ENCODE measurements at regions not wholly inside any gene's neighbourhood (a gene's known extent, or its start where the extent isn't known, plus 50 kb on each side); places are given as distances from the start of the nearest gene placed in this dataset.

- DNase-seq = no peak
Measured at GRCh38 chr6:110537208-110538123, 61.1 kb upstream of the SLC22A16 start.

- no peak for DNase-seq
Measured at GRCh38 chr6:110534731-110535492, 58.5 kb upstream of the SLC22A16 start.

- no peak for DNase-seq
Measured at GRCh38 chr6:110532431-110532830, 56.0 kb upstream of the SLC22A16 start.

GRCh38 chr6:110530671-110531070 is 54.3 kb upstream of the SLC22A16 start:
- no peak for DNase-seq

- no peak for DNase-seq
Measured at GRCh38 chr6:110529907-110530306, 53.5 kb upstream of the SLC22A16 start.

- no peak for DNase-seq
Measured at GRCh38 chr6:110529355-110529754, 52.9 kb upstream of the SLC22A16 start.

- DNase-seq = no peak
Measured at GRCh38 chr6:110528930-110529325, 52.5 kb upstream of the SLC22A16 start.

- no peak for DNase-seq
Measured at GRCh38 chr6:110528101-110528929, 51.9 kb upstream of the SLC22A16 start.

GRCh38 chr6:110527516-110527915 is 51.1 kb upstream of the SLC22A16 start:
- DNase-seq = no peak

GRCh38 chr6:110526726-110527125 is 50.3 kb upstream of the SLC22A16 start:
- DNase-seq = no peak
